Esophagus squamous epithelium (tissue), 4 donors: ENCODE measurements at regions not wholly inside any gene's neighbourhood (a gene's known extent, or its start where the extent isn't known, plus 50 kb on each side); places are given as distances from the start of the nearest gene placed in this dataset.

Source experiments
- CTCF ChIP-seq, 6 experiments: fragments of 450-650 bp in 4 of 6; fragments of 200-600 bp in 2 of 6; sonication (generic) in 2 of 6; IDR thresholded peaks; one replicate each; pipeline ENCODE4 v1.5.1; 2016 to 2019; ENCODE audit warnings: antibody characterized with exemption in 6 of 6, mild to moderate bottlenecking in 4 of 6, moderate library complexity in 4 of 6
- POLR2A ChIP-seq, 4 donors: fragments of 450-650 bp; IDR thresholded peaks; one replicate each; pipeline ENCODE4 v1.6.1; 2017; ENCODE audit warnings: antibody characterized with exemption in 4 of 4, mild to moderate bottlenecking in 4 of 4, moderate library complexity in 3 of 4

GRCh38 chr2:133836691-133837345, 268.6 kb upstream of the NCKAP5 start:
- TF ChIP-seq CTCF (IDR thresholded peaks at IDR 0.05) (no peak), POLR2A (IDR thresholded peaks at IDR 0.05) (no peak)
